BLaER1 treated with 17β-estradiol and CSF1 and Interleukin-3, amounts not matched to agents 10 nM and 100 nM (cell line): ENCODE measurements at regions not wholly inside any gene's neighbourhood (a gene's known extent, or its start where the extent isn't known, plus 50 kb on each side); places are given as distances from the start of the nearest gene placed in this dataset.

ENCODE experiments used
- H3K27ac ChIP-seq, 11 experiments: shearing (Covaris generic); formaldehyde crosslinking; 2 replicates each; pipeline ENCODE4 v1.8.1; 2022
- H3K27me3 ChIP-seq, 11 experiments: shearing (Covaris generic); formaldehyde crosslinking; 2 replicates each; pipeline ENCODE4 v1.8.1; 2022
- H3K36me3 ChIP-seq, 11 experiments: shearing (Covaris generic); formaldehyde crosslinking; 2 replicates each; pipeline ENCODE4 v1.8.1; 2022
- H3K4me1 ChIP-seq, 10 experiments: shearing (Covaris generic); formaldehyde crosslinking; 2 replicates each; pipeline ENCODE4 v1.8.1; 2022
- H3K4me2 ChIP-seq, 11 experiments: shearing (Covaris generic); formaldehyde crosslinking; 2 replicates each; pipeline ENCODE4 v1.8.1; 2022
- H3K4me3 ChIP-seq, 10 experiments: shearing (Covaris generic); formaldehyde crosslinking; 2 replicates each; pipeline ENCODE4 v1.8.1; 2022
- H3K9ac ChIP-seq, 11 experiments: shearing (Covaris generic); formaldehyde crosslinking; 2 replicates each; pipeline ENCODE4 v1.8.1; 2022
- H3K9me3 ChIP-seq, 11 experiments: shearing (Covaris generic); formaldehyde crosslinking; replicated peaks in 1 of 11; 2 replicates each; pipeline ENCODE4 v1.8.1; 2022
- H4K20me1 ChIP-seq, 11 experiments: shearing (Covaris generic); formaldehyde crosslinking; 2 replicates each; pipeline ENCODE4 v1.8.1; 2022
- Cebpa-rat ChIP-seq, 11 experiments: shearing (Covaris generic); IDR thresholded peaks; 2 replicates each; pipeline ENCODE4 v1.8.1; 2022

DNA sequence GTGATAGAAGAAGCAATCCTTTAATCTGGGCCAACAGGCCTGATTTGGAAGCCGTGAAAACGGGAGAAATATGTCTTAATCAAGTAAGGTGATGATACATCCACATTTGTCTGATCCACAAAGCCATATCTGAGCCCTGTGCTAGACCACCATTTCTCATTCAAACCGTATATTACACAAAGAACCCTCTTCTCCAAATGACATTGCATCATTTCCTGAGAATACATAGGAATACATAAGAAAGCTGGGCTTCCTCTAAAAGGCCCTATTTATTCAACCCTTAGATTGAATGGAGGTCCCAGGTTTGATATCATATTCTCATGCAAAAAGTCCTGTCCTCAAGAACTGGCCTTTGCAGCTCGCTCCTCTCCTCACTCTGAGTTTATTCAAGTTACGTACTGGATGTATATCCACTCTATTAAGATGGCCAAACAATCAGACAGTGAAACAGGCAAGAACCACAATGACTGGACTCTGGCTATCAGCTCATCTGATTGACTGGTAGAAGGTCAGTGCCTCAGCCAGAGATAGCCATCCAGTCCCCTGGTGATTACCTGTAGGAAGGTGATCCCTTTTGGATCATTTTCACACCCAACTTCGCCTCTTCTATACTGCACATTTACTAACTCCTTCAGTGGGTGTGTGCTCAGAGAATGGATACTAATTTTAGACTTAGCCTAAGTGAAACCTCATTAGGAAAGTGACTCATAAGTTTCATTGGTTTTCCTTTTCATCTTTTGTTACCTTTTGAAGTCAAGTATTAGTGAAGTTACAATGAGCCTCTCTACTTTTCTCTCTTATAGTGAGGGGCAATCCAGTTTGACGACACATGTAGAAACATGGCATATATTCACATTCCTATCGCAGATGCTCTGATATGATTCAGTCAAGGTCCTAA lies 167.6 kb upstream of the WWC1 start:
- Histone ChIP-seq H3K9me3 (no peaks in the 10 kb centered on the region), H3K27ac (peak overlapping the region in 4 of 11 experiments; percentile 2 to 51 (median 10); a peak in 3 of 22 replicates), H3K4me3 (no peak overlapping the region), H3K4me2 (peak overlapping the region in 10 of 11 experiments; percentile 3 to 82 (median 40); a peak in 16 of 22 replicates), H4K20me1 (no peaks in the 10 kb centered on the region), H3K9ac (no peak overlapping the region), H3K36me3 (peaks cover 0 to 89% (median 39%) of the 10 kb centered on the region in 11 experiments; a peak in 15 of 22 replicates), H3K27me3 (no peaks in the 10 kb centered on the region), H3K4me1 (peaks cover 0 to 17% (median 10%) of the 10 kb centered on the region in 10 experiments; a peak in 16 of 20 replicates)
- TF ChIP-seq Cebpa-rat (IDR thresholded peaks at IDR 0.05): peak in 1 of 11 experiments; percentile 43; a peak in 1 of 22 replicates

DNA sequence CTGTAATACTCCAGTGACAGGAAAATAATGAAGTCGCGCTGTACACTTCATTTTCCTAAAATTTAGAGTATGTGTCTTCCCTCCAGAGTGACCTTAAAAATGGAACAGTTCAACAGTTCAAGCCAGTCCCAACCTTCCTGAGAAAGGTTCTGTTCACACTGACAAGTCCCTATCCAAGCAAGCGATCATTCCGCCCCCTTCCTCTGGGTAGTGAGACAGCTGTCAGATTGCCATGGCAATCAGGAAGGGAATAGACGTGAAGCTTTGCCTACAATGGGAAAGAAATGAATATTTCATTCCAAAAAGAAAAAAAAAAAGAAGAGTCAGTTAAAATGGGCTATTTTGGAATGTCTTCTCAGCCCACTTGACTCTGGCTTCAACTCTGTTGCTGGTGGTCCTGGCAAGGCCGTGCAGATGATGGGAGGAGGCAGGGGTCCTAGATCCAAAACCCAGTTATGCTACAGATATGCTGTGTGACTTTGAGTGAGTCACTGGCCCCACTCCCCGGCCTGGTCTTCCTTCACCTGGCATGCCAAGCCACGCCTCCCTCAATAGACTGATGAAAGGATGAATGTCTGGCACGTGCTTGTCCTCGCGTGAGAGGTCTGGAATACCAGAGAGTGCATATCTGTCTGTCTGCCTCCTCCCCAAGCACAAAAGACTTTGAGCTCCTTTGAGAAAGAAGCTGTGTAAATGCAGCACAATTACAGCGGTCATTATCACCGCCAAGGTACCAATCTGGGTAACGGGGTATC lies 165.8 kb upstream of the WWC1 start:
- H4K20me1 ChIP-seq: no peaks in the 10 kb centered on the region
- H3K36me3 ChIP-seq: peaks cover 0 to 87% (median 34%) of the 10 kb centered on the region in 11 experiments; a peak in 15 of 22 replicates
- no peak overlapping the region for H3K4me2 ChIP-seq
- peaks cover 0 to 17% (median 10%) of the 10 kb centered on the region in 10 experiments; a peak in 16 of 20 replicates for H3K4me1 ChIP-seq
- no peak overlapping the region for H3K27ac ChIP-seq
- no peaks in the 10 kb centered on the region for H3K9me3 ChIP-seq
- no peak for TF ChIP-seq Cebpa-rat (IDR thresholded peaks at IDR 0.05)
- H3K27me3 ChIP-seq: no peaks in the 10 kb centered on the region
- no peak overlapping the region for H3K4me3 ChIP-seq
- H3K9ac ChIP-seq: no peak overlapping the region

DNA sequence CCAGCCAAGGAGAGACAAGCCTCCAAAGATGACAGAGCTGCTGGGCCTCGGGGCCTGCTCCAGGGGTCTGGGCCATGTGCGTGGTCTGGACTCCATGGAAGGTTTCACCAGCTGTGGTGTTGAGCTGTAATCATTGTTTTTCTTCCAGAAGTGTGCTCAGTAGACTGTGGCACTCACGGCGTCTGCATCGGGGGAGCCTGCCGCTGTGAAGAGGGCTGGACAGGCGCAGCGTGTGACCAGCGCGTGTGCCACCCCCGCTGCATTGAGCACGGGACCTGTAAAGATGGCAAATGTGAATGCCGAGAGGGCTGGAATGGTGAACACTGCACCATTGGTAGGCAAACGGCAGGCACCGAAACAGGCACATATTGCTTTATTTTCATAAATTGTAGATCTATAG lies 164.8 kb upstream of the WWC1 start:
- H3K4me3 ChIP-seq: no peak overlapping the region
- no peak overlapping the region for H3K27ac ChIP-seq
- no peaks in the 10 kb centered on the region for H4K20me1 ChIP-seq
- no peaks in the 10 kb centered on the region for H3K27me3 ChIP-seq
- TF ChIP-seq Cebpa-rat (IDR thresholded peaks at IDR 0.05): no peak
- no peaks in the 10 kb centered on the region for H3K9me3 ChIP-seq
- H3K36me3 ChIP-seq: peaks cover 0 to 87% (median 34%) of the 10 kb centered on the region in 11 experiments; a peak in 15 of 22 replicates
- H3K9ac ChIP-seq: no peak overlapping the region
- H3K4me2 ChIP-seq: no peak overlapping the region
- H3K4me1 ChIP-seq: peaks cover 0 to 17% (median 10%) of the 10 kb centered on the region in 10 experiments; a peak in 16 of 20 replicates

DNA sequence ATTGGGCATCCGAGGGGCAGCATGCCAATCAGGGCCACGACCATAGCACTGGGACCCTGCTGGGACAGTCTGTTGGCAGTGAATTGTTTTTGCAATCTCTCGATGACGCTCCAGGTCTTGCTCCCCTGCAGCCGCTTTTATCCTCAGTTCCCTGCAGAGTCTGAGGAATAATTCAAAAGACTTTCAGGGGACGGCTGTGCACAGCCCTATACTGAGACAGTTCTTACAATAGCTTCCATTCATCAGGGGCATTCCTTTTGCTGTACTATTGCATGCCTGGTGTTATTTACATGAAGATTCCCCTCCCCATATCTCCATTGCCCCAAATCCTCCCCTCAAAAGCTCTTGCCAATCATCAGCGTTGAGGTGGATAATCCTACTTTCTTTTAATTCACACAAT lies 163.3 kb upstream of the WWC1 start:
- no peak overlapping the region for H3K9ac ChIP-seq
- no peaks in the 10 kb centered on the region for H3K9me3 ChIP-seq
- no peaks in the 10 kb centered on the region for H4K20me1 ChIP-seq
- no peaks in the 10 kb centered on the region for H3K27me3 ChIP-seq
- H3K4me2 ChIP-seq: no peak overlapping the region
- no peak overlapping the region for H3K4me3 ChIP-seq
- no peak overlapping the region for H3K27ac ChIP-seq
- H3K36me3 ChIP-seq: peaks cover 0 to 93% (median 34%) of the 10 kb centered on the region in 11 experiments; a peak in 15 of 22 replicates
- no peak for TF ChIP-seq Cebpa-rat (IDR thresholded peaks at IDR 0.05)
- peaks cover 0 to 15% (median 10%) of the 10 kb centered on the region in 10 experiments; a peak in 16 of 20 replicates for H3K4me1 ChIP-seq

DNA sequence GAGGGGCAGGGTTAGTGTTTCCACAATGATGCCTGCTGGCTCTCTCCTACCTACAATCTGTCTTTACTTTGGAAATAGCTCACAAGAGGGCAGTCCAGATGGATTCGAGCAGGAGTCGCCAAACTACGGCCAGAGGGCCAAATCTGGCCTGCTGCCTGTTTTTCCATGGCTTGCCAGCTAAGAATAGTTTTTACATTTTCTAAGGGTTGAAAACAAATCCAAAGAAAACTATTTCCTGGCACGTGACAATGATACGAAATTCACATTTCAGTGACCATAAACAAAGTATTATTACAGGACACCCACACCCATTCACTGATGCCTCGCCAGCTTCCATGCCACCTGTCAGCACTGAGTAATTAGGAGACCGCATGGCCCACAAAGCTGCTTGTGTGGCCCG lies 162.9 kb upstream of the WWC1 start:
- H4K20me1 ChIP-seq: no peaks in the 10 kb centered on the region
- H3K4me2 ChIP-seq: no peak overlapping the region
- no peak overlapping the region for H3K4me3 ChIP-seq
- no peak for TF ChIP-seq Cebpa-rat (IDR thresholded peaks at IDR 0.05)
- H3K4me1 ChIP-seq: peaks cover 0 to 11% (median 7%) of the 10 kb centered on the region in 10 experiments; a peak in 16 of 20 replicates
- H3K9ac ChIP-seq: no peak overlapping the region
- H3K36me3 ChIP-seq: peaks cover 0 to 92% (median 34%) of the 10 kb centered on the region in 11 experiments; a peak in 15 of 22 replicates
- no peak overlapping the region for H3K27ac ChIP-seq
- no peaks in the 10 kb centered on the region for H3K27me3 ChIP-seq
- H3K9me3 ChIP-seq: no peaks in the 10 kb centered on the region

DNA sequence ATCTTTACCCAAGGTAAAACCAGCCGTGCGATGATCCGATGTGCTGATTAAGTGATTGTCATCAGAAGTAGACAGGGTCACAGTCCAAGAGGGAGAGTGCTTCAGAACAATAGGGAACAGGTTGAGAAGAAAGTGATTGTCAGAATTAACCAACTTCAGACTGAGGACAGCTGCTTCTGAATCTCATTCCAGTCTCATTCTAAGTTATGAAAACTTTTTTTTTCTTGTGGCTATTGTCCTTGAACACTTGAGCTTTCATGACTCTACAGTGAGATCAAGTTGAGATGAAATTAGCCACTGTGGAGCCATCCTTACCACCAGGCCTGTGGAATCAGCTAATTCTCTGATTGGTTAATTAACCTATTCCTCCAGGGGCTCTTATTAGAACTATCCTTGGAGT lies 159.9 kb upstream of the WWC1 start:
- H3K36me3 ChIP-seq: peaks cover 0 to 82% (median 18%) of the 10 kb centered on the region in 11 experiments; a peak in 13 of 22 replicates
- no peak overlapping the region for H3K4me2 ChIP-seq
- no peaks in the 10 kb centered on the region for H3K9me3 ChIP-seq
- H4K20me1 ChIP-seq: no peaks in the 10 kb centered on the region
- H3K27ac ChIP-seq: no peak overlapping the region
- H3K9ac ChIP-seq: no peak overlapping the region
- no peak overlapping the region for H3K4me3 ChIP-seq
- TF ChIP-seq Cebpa-rat (IDR thresholded peaks at IDR 0.05): no peak
- H3K27me3 ChIP-seq: no peaks in the 10 kb centered on the region
- no peaks in the 10 kb centered on the region for H3K4me1 ChIP-seq

DNA sequence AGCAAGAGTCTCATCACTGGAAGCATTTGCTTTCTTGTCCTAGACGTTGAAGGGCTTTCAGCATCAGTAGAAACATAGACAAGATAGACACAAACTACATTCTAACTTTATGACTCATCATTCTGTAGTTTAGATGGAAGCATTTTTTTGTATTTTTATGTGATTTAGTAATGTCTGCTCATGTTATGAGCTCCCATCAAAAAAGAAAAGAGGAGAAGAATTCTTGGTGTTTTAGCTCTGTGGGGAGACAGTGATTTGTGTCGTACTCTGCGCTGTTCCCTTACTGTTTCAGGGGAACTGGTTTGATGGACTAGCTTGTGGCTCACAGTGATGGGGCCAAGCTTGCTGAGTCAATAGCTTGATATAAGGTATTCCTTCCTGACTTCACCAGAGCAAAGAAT lies 159.2 kb upstream of the WWC1 start:
- peaks cover 0 to 4% (median 1%) of the 10 kb centered on the region in 10 experiments; a peak in 5 of 20 replicates for H3K4me1 ChIP-seq
- H4K20me1 ChIP-seq: no peaks in the 10 kb centered on the region
- H3K27me3 ChIP-seq: no peaks in the 10 kb centered on the region
- TF ChIP-seq Cebpa-rat (IDR thresholded peaks at IDR 0.05): no peak
- H3K27ac ChIP-seq: no peak overlapping the region
- H3K36me3 ChIP-seq: peaks cover 0 to 80% (median 11%) of the 10 kb centered on the region in 11 experiments; a peak in 13 of 22 replicates
- H3K4me2 ChIP-seq: no peak overlapping the region
- H3K9me3 ChIP-seq: no peaks in the 10 kb centered on the region
- H3K9ac ChIP-seq: no peak overlapping the region
- no peak overlapping the region for H3K4me3 ChIP-seq

DNA sequence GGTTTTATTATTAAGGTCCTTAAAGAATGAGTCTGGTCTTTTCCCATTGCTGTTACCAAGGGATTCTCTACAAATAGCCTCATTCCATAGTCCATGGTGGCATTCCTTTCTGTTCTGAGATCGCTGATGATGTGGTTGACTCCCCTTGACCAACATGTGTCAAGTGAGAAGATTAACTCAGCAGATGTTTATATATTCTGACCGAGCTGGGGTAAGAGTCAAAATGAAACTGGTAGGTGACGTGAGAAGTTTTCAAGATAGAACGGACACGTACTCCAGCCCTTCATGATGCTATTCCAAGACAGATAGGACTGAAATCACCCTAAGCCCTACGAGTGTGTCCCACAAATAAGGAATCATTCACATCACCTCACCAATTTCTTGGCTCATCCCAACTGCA lies 155.5 kb upstream of the WWC1 start:
- H3K4me2 ChIP-seq: no peak overlapping the region
- no peak for TF ChIP-seq Cebpa-rat (IDR thresholded peaks at IDR 0.05)
- H3K9me3 ChIP-seq: no peaks in the 10 kb centered on the region
- peaks cover 0 to 10% (median 3%) of the 10 kb centered on the region in 10 experiments; a peak in 7 of 20 replicates for H3K4me1 ChIP-seq
- no peaks in the 10 kb centered on the region for H4K20me1 ChIP-seq
- H3K27me3 ChIP-seq: no peaks in the 10 kb centered on the region
- H3K27ac ChIP-seq: no peak overlapping the region
- H3K36me3 ChIP-seq: peaks cover 0 to 62% (median 5%) of the 10 kb centered on the region in 11 experiments; a peak in 8 of 22 replicates
- no peak overlapping the region for H3K9ac ChIP-seq
- H3K4me3 ChIP-seq: no peak overlapping the region

DNA sequence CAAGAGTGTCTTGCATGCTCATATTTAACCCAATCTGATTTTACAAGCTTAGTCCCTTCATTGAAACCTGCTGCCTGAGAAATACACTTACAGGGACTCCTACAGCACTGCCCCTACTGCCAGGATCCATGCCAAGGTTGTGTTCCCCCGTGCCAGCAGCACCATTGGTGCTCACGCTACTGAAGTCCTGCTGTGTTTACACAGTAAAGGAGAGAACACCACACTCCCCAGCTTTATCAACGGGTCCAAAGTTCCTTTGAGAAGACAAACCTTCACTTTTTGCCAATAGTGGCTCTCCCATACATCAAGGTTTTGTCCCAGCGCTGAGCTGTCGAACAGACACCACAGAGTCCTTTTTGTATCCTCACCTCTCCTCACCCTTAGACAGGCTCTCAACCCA lies 155.1 kb upstream of the WWC1 start:
- no peaks in the 10 kb centered on the region; a peak in 1 of 22 replicates for H4K20me1 ChIP-seq
- no peak overlapping the region for H3K4me3 ChIP-seq
- peaks cover 0 to 10% (median 3%) of the 10 kb centered on the region in 10 experiments; a peak in 7 of 20 replicates for H3K4me1 ChIP-seq
- H3K27ac ChIP-seq: no peak overlapping the region
- peaks cover 0 to 59% (median 5%) of the 10 kb centered on the region in 11 experiments; a peak in 7 of 22 replicates for H3K36me3 ChIP-seq
- TF ChIP-seq Cebpa-rat (IDR thresholded peaks at IDR 0.05): no peak
- no peaks in the 10 kb centered on the region for H3K27me3 ChIP-seq
- H3K9ac ChIP-seq: no peak overlapping the region
- no peak overlapping the region for H3K4me2 ChIP-seq
- no peaks in the 10 kb centered on the region for H3K9me3 ChIP-seq
